ENCODE measurements at regions not wholly inside any gene's neighbourhood (a gene's known extent, or its start where the extent isn't known, plus 50 kb on each side); places are given as distances from the start of the nearest gene placed in this dataset.
A peak's percentile ranks its signal among the peaks of the same experiment; 100 is the strongest.

GRCh38 chr12:124397807-124398577 lies 103.1 kb downstream of the RFLNA start:
- no peak for DNase-seq (ENCODE audit: low read depth in 2 of 3, low spot score in 2 of 3)

GRCh38 chr12:124397399-124397679 lies 102.4 kb downstream of the RFLNA start:
- no peak for DNase-seq (ENCODE audit: low read depth in 2 of 3, low spot score in 2 of 3)

GRCh38 chr12:124396544-124397398 lies 101.9 kb downstream of the RFLNA start:
- DNase-seq (ENCODE audit: low read depth in 2 of 3, low spot score in 2 of 3), result no peak

- DNase-seq (ENCODE audit: low read depth in 2 of 3, low spot score in 2 of 3), result no peak
Observed at GRCh38 chr12:124395986-124396385, 101.1 kb downstream of the RFLNA start.

GRCh38 chr12:124395284-124395752 lies 100.4 kb downstream of the RFLNA start:
- no peak for DNase-seq (ENCODE audit: low read depth in 2 of 3, low spot score in 2 of 3)

GRCh38 chr12:124394462-124395128 lies 99.7 kb downstream of the RFLNA start:
- DNase-seq (ENCODE audit: low read depth in 2 of 3, low spot score in 2 of 3), result no peak

GRCh38 chr12:124393831-124394230 lies 98.9 kb downstream of the RFLNA start:
- no peak for DNase-seq (ENCODE audit: low read depth in 2 of 3, low spot score in 2 of 3)

GRCh38 chr12:124393414-124393790 lies 98.5 kb downstream of the RFLNA start:
- no peak for DNase-seq (ENCODE audit: low read depth in 2 of 3, low spot score in 2 of 3)

- no peak for DNase-seq (ENCODE audit: low read depth in 2 of 3, low spot score in 2 of 3)
Observed at GRCh38 chr12:124392667-124393413, 97.9 kb downstream of the RFLNA start.

GRCh38 chr12:124392271-124392666 lies 97.4 kb downstream of the RFLNA start:
- no peak for DNase-seq (ENCODE audit: low read depth in 2 of 3, low spot score in 2 of 3)

GRCh38 chr12:124391340-124392261 lies 96.7 kb downstream of the RFLNA start:
- peak in 2 of 3 experiments; percentile 10 to 24 for DNase-seq (ENCODE audit: low read depth in 2 of 3, low spot score in 2 of 3)

GRCh38 chr12:124390442-124391097 lies 95.7 kb downstream of the RFLNA start:
- no peak for DNase-seq (ENCODE audit: low read depth in 2 of 3, low spot score in 2 of 3)

GRCh38 chr12:124389725-124390441 lies 95.0 kb downstream of the RFLNA start:
- no peak for DNase-seq (ENCODE audit: low read depth in 2 of 3, low spot score in 2 of 3)

GRCh38 chr12:124389138-124389724 lies 94.3 kb downstream of the RFLNA start:
- DNase-seq (ENCODE audit: low read depth in 2 of 3, low spot score in 2 of 3), result peak; percentile 18 to 40 (median 32)

GRCh38 chr12:124388679-124389137 lies 93.8 kb downstream of the RFLNA start:
- DNase-seq (ENCODE audit: low read depth in 2 of 3, low spot score in 2 of 3), result peak; percentile 4 to 36 (median 15)

GRCh38 chr12:124388038-124388671 lies 93.3 kb downstream of the RFLNA start:
- no peak for DNase-seq (ENCODE audit: low read depth in 2 of 3, low spot score in 2 of 3)

GRCh38 chr12:124387528-124387911 lies 92.6 kb downstream of the RFLNA start:
- no peak for DNase-seq (ENCODE audit: low read depth in 2 of 3, low spot score in 2 of 3)
